GM23338 (cell line): ENCODE measurements at regions not wholly inside any gene's neighbourhood (a gene's known extent, or its start where the extent isn't known, plus 50 kb on each side); places are given as distances from the start of the nearest gene placed in this dataset.

Experiments
- ATAC-seq: fragments of 200-7000 bp; cut with Tn5 transposase; 3 replicates; pipeline ENCODE4 v1.9.1; 2020
- DNase-seq: peaks from one replicate; pipeline ENCODE4 v3.0.0-alpha.2; 2015; ENCODE audit warnings: low spot score
- H2AFZ ChIP-seq: fragments of 200-600 bp; sonication (generic); 2 replicates; pipeline ENCODE4 v1.8.0; 2016; ENCODE audit warnings: antibody characterized with exemption, mild to moderate bottlenecking, moderate library complexity
- H3F3A ChIP-seq: fragments of 200-600 bp; sonication (generic); replicated peaks from 2 replicates; pipeline ENCODE4 v1.8.0; 2017; ENCODE audit warnings: antibody characterized with exemption, mixed run types, low read depth
- H3K27ac ChIP-seq: fragments of 200-600 bp; sonication (generic); 2 replicates; pipeline ENCODE4 v1.6.1; 2016; ENCODE audit warnings: low read depth
- H3K27me3 ChIP-seq: fragments of 200-600 bp; sonication (generic); 2 replicates; pipeline ENCODE4 v1.8.0; 2016; ENCODE audit warnings: mild to moderate bottlenecking, mixed run types, moderate library complexity; ENCODE audit not compliant: insufficient read depth
- H3K36me3 ChIP-seq: fragments of 200-600 bp; sonication (generic); 2 replicates; pipeline ENCODE4 v1.8.0; 2016; ENCODE audit warnings: mild to moderate bottlenecking; ENCODE audit not compliant: insufficient read depth
- H3K4me1 ChIP-seq: fragments of 200-600 bp; sonication (generic); 2 replicates; pipeline ENCODE4 v1.8.0; 2016; ENCODE audit warnings: mild to moderate bottlenecking, moderate library complexity; ENCODE audit not compliant: insufficient read depth
- H3K4me2 ChIP-seq: fragments of 200-600 bp; sonication (generic); 2 replicates; pipeline ENCODE4 v1.7.1; 2017; ENCODE audit warnings: mixed run types
- H3K4me3 ChIP-seq: fragments of 200-600 bp; sonication (generic); 2 replicates; pipeline ENCODE4 v1.6.1; 2016; ENCODE audit warnings: mixed run types
- H3K79me2 ChIP-seq: fragments of 200-600 bp; sonication (generic); replicated peaks from 2 replicates; pipeline ENCODE4 v1.8.0; 2017; ENCODE audit warnings: mild to moderate bottlenecking; ENCODE audit not compliant: insufficient read depth
- H3K9me2 ChIP-seq: fragments of 200-600 bp; sonication (generic); 2 replicates; pipeline ENCODE4 v1.8.0; 2017; ENCODE audit not compliant: insufficient read depth
- H4K20me1 ChIP-seq: fragments of 200-600 bp; sonication (generic); replicated peaks from 2 replicates; pipeline ENCODE4 v1.8.0; 2017; ENCODE audit warnings: mild to moderate bottlenecking; ENCODE audit not compliant: insufficient read depth
- H3K27ac Mint-ChIP-seq: 2 replicates; pipeline ENCODE4 v1.8.0; 2020; ENCODE audit warnings: inconsistent platforms, mild to moderate bottlenecking, moderate library complexity, mixed read lengths
- H3K27me3 Mint-ChIP-seq: 3 replicates; pipeline ENCODE4 v1.8.0; 2022; ENCODE audit warnings: low read depth, mild to moderate bottlenecking, moderate library complexity, mixed read lengths, inconsistent platforms; ENCODE audit not compliant: insufficient read depth, poor library complexity
- H3K36me3 Mint-ChIP-seq: 3 replicates; pipeline ENCODE4 v1.8.0; 2021; ENCODE audit warnings: low read depth, mild to moderate bottlenecking, inconsistent platforms, moderate library complexity, mixed read lengths
- H3K4me1 Mint-ChIP-seq: 3 replicates; pipeline ENCODE4 v1.8.0; 2020; ENCODE audit warnings: mild to moderate bottlenecking, inconsistent platforms, mixed read lengths
- H3K4me3 Mint-ChIP-seq: 3 replicates; pipeline ENCODE4 v1.8.0; 2021; ENCODE audit warnings: moderate library complexity, mild to moderate bottlenecking, inconsistent platforms, mixed read lengths
- H3K9me3 Mint-ChIP-seq: 3 replicates; pipeline ENCODE4 v1.8.0; 2020; ENCODE audit warnings: moderate library complexity, mild to moderate bottlenecking, inconsistent platforms, mixed read lengths
- JUNB ChIP-seq: IDR thresholded peaks from one replicate; pipeline ENCODE4 v1.6.1; 2016; ENCODE audit warnings: antibody characterized with exemption; ENCODE audit not compliant: unreplicated experiment
- TF ChIP-seq, protein P1 (sequence below): fragments of 250-450 bp; sonication (Bioruptor Pico); IDR thresholded peaks from 2 replicates; pipeline ENCODE4 v1.5.0; 2020; ENCODE audit warnings: mild to moderate bottlenecking, moderate library complexity
- TF ChIP-seq, protein P2 (sequence below), 2 experiments: fragments of 200-600 bp in 1 of 2; sonication (generic) in 1 of 2; conservative IDR thresholded peaks; 2 replicates each; pipeline versions ENCODE4 v1.5.1 to v1.6.1; 2016 to 2017; ENCODE audit warnings: antibody characterized with exemption in 2 of 2, low read depth in 2 of 2, mild to moderate bottlenecking in 2 of 2, moderate library complexity in 1 of 2

DNA sequence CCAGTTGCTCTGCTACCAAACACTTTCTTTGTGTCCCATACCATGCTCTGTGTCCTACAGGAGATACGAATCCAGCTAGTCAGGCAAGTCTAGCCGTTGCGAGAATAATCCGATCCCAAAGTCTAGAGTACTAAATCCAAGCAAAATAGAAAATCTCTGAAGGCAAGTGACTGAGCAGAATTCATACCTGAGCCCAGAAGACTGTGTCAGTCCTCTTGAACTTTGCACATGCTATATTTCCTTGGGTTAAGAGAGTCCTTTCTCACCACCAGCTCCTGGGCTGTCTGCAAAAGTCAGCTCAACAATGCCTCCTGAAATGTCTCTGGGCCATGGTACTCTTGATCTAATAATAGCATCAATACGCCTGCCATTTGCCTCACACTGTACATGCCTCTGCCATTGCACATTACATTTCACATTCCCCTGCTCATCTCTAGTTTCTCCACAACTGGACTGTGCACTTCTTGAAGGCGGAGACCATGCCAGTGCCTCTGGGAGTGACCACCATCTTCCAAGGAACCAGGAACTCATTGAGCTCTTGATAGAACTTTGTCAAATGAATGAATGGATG, 265.8 kb upstream of the ID2 start (continued):
- TF ChIP-seq, protein P1, sequence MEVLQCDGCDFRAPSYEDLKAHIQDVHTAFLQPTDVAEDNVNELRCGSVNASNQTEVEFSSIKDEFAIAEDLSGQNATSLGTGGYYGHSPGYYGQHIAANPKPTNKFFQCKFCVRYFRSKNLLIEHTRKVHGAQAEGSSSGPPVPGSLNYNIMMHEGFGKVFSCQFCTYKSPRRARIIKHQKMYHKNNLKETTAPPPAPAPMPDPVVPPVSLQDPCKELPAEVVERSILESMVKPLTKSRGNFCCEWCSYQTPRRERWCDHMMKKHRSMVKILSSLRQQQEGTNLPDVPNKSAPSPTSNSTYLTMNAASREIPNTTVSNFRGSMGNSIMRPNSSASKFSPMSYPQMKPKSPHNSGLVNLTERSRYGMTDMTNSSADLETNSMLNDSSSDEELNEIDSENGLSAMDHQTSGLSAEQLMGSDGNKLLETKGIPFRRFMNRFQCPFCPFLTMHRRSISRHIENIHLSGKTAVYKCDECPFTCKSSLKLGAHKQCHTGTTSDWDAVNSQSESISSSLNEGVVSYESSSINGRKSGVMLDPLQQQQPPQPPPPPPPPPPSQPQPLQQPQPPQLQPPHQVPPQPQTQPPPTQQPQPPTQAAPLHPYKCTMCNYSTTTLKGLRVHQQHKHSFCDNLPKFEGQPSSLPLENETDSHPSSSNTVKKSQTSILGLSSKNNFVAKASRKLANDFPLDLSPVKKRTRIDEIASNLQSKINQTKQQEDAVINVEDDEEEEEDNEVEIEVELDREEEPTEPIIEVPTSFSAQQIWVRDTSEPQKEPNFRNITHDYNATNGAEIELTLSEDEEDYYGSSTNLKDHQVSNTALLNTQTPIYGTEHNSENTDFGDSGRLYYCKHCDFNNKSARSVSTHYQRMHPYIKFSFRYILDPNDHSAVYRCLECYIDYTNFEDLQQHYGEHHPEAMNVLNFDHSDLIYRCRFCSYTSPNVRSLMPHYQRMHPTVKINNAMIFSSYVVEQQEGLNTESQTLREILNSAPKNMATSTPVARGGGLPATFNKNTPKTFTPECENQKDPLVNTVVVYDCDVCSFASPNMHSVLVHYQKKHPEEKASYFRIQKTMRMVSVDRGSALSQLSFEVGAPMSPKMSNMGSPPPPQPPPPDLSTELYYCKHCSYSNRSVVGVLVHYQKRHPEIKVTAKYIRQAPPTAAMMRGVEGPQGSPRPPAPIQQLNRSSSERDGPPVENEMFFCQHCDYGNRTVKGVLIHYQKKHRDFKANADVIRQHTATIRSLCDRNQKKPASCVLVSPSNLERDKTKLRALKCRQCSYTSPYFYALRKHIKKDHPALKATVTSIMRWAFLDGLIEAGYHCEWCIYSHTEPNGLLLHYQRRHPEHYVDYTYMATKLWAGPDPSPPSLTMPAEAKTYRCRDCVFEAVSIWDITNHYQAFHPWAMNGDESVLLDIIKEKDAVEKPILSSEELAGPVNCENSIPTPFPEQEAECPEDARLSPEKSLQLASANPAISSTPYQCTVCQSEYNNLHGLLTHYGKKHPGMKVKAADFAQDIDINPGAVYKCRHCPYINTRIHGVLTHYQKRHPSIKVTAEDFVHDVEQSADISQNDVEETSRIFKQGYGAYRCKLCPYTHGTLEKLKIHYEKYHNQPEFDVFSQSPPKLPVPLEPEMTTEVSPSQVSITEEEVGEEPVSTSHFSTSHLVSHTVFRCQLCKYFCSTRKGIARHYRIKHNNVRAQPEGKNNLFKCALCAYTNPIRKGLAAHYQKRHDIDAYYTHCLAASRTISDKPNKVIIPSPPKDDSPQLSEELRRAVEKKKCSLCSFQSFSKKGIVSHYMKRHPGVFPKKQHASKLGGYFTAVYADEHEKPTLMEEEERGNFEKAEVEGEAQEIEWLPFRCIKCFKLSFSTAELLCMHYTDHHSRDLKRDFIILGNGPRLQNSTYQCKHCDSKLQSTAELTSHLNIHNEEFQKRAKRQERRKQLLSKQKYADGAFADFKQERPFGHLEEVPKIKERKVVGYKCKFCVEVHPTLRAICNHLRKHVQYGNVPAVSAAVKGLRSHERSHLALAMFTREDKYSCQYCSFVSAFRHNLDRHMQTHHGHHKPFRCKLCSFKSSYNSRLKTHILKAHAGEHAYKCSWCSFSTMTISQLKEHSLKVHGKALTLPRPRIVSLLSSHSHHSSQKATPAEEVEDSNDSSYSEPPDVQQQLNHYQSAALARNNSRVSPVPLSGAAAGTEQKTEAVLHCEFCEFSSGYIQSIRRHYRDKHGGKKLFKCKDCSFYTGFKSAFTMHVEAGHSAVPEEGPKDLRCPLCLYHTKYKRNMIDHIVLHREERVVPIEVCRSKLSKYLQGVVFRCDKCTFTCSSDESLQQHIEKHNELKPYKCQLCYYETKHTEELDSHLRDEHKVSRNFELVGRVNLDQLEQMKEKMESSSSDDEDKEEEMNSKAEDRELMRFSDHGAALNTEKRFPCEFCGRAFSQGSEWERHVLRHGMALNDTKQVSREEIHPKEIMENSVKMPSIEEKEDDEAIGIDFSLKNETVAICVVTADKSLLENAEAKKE (CRISPR knock-in tag), result no peak

- ATAC-seq (peak; percentile 46; the same call in 2 of the 3 replicates), DNase-seq (no peak)
- Histone ChIP-seq H3K36me3 (no peaks in the 10 kb centered on the region), H3K27ac (no peak overlapping the region), H3K9me2 (peaks cover 10% of the 10 kb centered on the region; the same call in 1 of the 2 replicates), H4K20me1 (no peaks in the 10 kb centered on the region), H2AFZ (0 out of 2 replicates have a peak overlapping the region, but pooled peaks have one; percentile 23), H3K4me1 (no peaks in the 10 kb centered on the region), H3K27me3 (no peaks in the 10 kb centered on the region), H3F3A (no peaks in the 10 kb centered on the region), H3K4me2 (no peak overlapping the region), H3K4me3 (no peak overlapping the region), H3K79me2 (no peaks in the 10 kb centered on the region)
- Mint-ChIP-seq H3K4me1 (peaks cover 7% of the 10 kb centered on the region; the same call in 2 of the 3 replicates), H3K9me3 (no peaks in the 10 kb centered on the region), H3K27ac (no peak overlapping the region), H3K4me3 (no peak overlapping the region), H3K27me3 (peaks cover 10% of the 10 kb centered on the region), H3K36me3 (0 out of 3 replicates have a peak, but pooled peaks cover 3% of the 10 kb centered on the region)
- TF ChIP-seq, protein P2, sequence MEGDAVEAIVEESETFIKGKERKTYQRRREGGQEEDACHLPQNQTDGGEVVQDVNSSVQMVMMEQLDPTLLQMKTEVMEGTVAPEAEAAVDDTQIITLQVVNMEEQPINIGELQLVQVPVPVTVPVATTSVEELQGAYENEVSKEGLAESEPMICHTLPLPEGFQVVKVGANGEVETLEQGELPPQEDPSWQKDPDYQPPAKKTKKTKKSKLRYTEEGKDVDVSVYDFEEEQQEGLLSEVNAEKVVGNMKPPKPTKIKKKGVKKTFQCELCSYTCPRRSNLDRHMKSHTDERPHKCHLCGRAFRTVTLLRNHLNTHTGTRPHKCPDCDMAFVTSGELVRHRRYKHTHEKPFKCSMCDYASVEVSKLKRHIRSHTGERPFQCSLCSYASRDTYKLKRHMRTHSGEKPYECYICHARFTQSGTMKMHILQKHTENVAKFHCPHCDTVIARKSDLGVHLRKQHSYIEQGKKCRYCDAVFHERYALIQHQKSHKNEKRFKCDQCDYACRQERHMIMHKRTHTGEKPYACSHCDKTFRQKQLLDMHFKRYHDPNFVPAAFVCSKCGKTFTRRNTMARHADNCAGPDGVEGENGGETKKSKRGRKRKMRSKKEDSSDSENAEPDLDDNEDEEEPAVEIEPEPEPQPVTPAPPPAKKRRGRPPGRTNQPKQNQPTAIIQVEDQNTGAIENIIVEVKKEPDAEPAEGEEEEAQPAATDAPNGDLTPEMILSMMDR (conservative IDR thresholded peaks at IDR 0.05; ENCODE audit: low read depth in 2 of 2), result peak in 1 of 2 experiments; percentile 40; a peak in 2 of 4 replicates
- TF ChIP-seq JUNB, result no peak
Measured at GRCh38 chr2:8416849-8417832, 264.7 kb upstream of the ID2 start.
